ENCODE measurements at regions not wholly inside any gene's neighbourhood (a gene's known extent, or its start where the extent isn't known, plus 50 kb on each side); places are given as distances from the start of the nearest gene placed in this dataset.

DNA sequence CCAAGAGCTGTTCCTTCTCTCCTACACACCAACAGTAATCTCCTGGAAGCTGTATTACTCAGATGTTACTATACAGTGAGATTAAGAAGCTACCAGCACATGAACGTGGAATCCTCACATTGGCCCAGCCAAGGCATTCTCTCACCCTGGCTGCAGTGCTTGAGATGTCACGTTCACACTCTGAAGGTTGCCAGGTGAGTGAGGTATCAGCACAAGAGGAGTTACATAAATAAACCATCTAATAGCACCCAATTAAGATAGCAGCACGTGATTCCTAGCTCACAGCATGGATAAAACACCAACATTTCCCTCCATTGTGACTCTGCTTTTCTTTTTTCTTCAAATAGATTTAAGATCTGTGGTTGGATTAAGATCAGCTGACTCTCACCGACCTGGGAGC is 182.8 kb downstream of the PLPP3 start:
- H3K4me3 ChIP-seq (replicated peaks; ENCODE audit: insufficient read depth, low read length), result no peak overlapping the region
- H3K27ac ChIP-seq (replicated peaks), result no peak overlapping the region
- H3K27me3 ChIP-seq (ENCODE audit: insufficient read depth, poor library complexity, severe bottlenecking), result peaks cover 5% of the 10 kb centered on the region
- TF ChIP-seq GABPA (IDR thresholded peaks at IDR 0.05; ENCODE audit: low read depth) (no peak), POLR2AphosphoS5 (IDR thresholded peaks at IDR 0.05; ENCODE audit: low read depth) (no peak), SPI1 (IDR thresholded peaks at IDR 0.05; ENCODE audit: borderline replicate concordance, low read depth) (no peak)
- TF ChIP-seq, protein P1, sequence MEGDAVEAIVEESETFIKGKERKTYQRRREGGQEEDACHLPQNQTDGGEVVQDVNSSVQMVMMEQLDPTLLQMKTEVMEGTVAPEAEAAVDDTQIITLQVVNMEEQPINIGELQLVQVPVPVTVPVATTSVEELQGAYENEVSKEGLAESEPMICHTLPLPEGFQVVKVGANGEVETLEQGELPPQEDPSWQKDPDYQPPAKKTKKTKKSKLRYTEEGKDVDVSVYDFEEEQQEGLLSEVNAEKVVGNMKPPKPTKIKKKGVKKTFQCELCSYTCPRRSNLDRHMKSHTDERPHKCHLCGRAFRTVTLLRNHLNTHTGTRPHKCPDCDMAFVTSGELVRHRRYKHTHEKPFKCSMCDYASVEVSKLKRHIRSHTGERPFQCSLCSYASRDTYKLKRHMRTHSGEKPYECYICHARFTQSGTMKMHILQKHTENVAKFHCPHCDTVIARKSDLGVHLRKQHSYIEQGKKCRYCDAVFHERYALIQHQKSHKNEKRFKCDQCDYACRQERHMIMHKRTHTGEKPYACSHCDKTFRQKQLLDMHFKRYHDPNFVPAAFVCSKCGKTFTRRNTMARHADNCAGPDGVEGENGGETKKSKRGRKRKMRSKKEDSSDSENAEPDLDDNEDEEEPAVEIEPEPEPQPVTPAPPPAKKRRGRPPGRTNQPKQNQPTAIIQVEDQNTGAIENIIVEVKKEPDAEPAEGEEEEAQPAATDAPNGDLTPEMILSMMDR (IDR thresholded peaks at IDR 0.05; ENCODE audit: insufficient read depth, low read length), result no peak
- TF ChIP-seq, protein P2, sequence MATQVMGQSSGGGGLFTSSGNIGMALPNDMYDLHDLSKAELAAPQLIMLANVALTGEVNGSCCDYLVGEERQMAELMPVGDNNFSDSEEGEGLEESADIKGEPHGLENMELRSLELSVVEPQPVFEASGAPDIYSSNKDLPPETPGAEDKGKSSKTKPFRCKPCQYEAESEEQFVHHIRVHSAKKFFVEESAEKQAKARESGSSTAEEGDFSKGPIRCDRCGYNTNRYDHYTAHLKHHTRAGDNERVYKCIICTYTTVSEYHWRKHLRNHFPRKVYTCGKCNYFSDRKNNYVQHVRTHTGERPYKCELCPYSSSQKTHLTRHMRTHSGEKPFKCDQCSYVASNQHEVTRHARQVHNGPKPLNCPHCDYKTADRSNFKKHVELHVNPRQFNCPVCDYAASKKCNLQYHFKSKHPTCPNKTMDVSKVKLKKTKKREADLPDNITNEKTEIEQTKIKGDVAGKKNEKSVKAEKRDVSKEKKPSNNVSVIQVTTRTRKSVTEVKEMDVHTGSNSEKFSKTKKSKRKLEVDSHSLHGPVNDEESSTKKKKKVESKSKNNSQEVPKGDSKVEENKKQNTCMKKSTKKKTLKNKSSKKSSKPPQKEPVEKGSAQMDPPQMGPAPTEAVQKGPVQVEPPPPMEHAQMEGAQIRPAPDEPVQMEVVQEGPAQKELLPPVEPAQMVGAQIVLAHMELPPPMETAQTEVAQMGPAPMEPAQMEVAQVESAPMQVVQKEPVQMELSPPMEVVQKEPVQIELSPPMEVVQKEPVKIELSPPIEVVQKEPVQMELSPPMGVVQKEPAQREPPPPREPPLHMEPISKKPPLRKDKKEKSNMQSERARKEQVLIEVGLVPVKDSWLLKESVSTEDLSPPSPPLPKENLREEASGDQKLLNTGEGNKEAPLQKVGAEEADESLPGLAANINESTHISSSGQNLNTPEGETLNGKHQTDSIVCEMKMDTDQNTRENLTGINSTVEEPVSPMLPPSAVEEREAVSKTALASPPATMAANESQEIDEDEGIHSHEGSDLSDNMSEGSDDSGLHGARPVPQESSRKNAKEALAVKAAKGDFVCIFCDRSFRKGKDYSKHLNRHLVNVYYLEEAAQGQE (IDR thresholded peaks at IDR 0.05; ENCODE audit: insufficient replicate concordance, low read depth), result no peak
- no peak for DNase-seq (ENCODE audit: low read depth in 1 of 2, low spot score in 1 of 2)

DNA sequence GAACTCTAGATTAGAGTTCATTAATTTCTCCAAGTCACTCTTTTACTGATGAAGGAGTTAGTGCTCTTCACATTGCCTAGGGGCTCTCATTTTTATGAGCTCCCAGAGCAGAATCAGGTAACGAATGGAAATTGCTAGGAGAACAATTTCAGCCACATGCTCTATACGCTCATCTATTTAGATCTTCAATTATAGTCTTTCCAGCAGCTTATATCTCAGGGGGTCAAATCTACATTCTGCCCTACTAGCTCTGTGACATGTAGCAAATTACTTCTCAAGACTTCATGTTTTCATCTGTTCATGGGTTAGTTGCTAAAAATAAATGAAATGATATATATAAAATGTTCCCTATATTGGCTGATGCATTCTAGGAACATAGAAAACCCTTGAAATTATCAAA is 183.6 kb downstream of the PLPP3 start:
- TF ChIP-seq GABPA (IDR thresholded peaks at IDR 0.05; ENCODE audit: low read depth), result no peak
- TF ChIP-seq, protein P2 (IDR thresholded peaks at IDR 0.05; ENCODE audit: insufficient replicate concordance, low read depth), result no peak
- TF ChIP-seq, protein P1 (IDR thresholded peaks at IDR 0.05; ENCODE audit: insufficient read depth, low read length), result no peak
- TF ChIP-seq SPI1 (IDR thresholded peaks at IDR 0.05; ENCODE audit: borderline replicate concordance, low read depth), result no peak
- TF ChIP-seq POLR2AphosphoS5 (IDR thresholded peaks at IDR 0.05; ENCODE audit: low read depth), result no peak
- DNase-seq (ENCODE audit: low read depth in 1 of 2, low spot score in 1 of 2), result no peak
- Histone ChIP-seq H3K4me3 (replicated peaks; ENCODE audit: insufficient read depth, low read length) (no peak overlapping the region), H3K27me3 (ENCODE audit: insufficient read depth, poor library complexity, severe bottlenecking) (peaks cover 5% of the 10 kb centered on the region), H3K27ac (replicated peaks) (no peak overlapping the region)

DNA sequence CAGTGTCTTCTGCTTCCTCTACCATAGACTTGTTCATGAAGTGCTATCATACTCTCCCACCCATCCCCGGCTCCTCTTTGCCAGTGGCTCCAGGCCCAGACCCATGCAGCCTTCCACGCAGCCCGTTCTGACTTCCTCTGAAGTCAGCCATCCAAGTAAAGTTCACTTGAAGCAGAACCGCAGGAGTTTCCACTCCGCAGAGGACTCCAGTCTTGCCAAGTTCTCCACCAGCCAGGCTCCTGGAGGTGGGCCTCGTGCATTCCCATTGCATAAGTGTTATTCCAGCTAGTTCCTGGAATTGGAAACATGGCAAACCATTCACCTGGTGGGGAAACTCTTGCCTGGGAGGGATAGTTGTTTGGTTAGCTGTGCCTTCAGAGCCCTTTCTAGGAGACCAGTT is 185.1 kb downstream of the PLPP3 start:
- H3K27me3 ChIP-seq (ENCODE audit: insufficient read depth, poor library complexity, severe bottlenecking), result peaks cover 5% of the 10 kb centered on the region
- TF ChIP-seq, protein P2 (IDR thresholded peaks at IDR 0.05; ENCODE audit: insufficient replicate concordance, low read depth), result no peak
- TF ChIP-seq, protein P1 (IDR thresholded peaks at IDR 0.05; ENCODE audit: insufficient read depth, low read length), result no peak
- no peak for DNase-seq (ENCODE audit: low read depth in 1 of 2, low spot score in 1 of 2)
- H3K4me3 ChIP-seq (replicated peaks; ENCODE audit: insufficient read depth, low read length), result no peak overlapping the region
- H3K27ac ChIP-seq (replicated peaks), result no peak overlapping the region
